ENCODE measurements at regions not wholly inside any gene's neighbourhood (a gene's known extent, or its start where the extent isn't known, plus 50 kb on each side); places are given as distances from the start of the nearest gene placed in this dataset.

- no peak for DNase-seq (ENCODE audit: low spot score)
Observed at GRCh38 chr5:98563885-98564653, 209.4 kb upstream of the RGMB start.

GRCh38 chr5:98564836-98565235 lies 208.6 kb upstream of the RGMB start:
- no peak for DNase-seq (ENCODE audit: low spot score)

- no peak for DNase-seq (ENCODE audit: low spot score)
Observed at GRCh38 chr5:98568336-98568735, 205.1 kb upstream of the RGMB start.

- DNase-seq (ENCODE audit: low spot score), result no peak
Observed at GRCh38 chr5:98569288-98569687, 204.2 kb upstream of the RGMB start.

- no peak for DNase-seq (ENCODE audit: low spot score)
Observed at GRCh38 chr5:98570010-98570409, 203.5 kb upstream of the RGMB start.

- DNase-seq (ENCODE audit: low spot score), result no peak
Observed at GRCh38 chr5:98570661-98571191, 202.7 kb upstream of the RGMB start.

GRCh38 chr5:98573834-98574320 lies 199.6 kb upstream of the RGMB start:
- no peak for DNase-seq (ENCODE audit: low spot score)

- no peak for DNase-seq (ENCODE audit: low spot score)
Observed at GRCh38 chr5:98576275-98576674, 197.2 kb upstream of the RGMB start.

- no peak for DNase-seq (ENCODE audit: low spot score)
Observed at GRCh38 chr5:98578438-98578837, 195.0 kb upstream of the RGMB start.

GRCh38 chr5:98581112-98581997 lies 192.1 kb upstream of the RGMB start:
- peak; percentile 62 for DNase-seq (ENCODE audit: low spot score)

GRCh38 chr5:98583586-98583985 lies 189.9 kb upstream of the RGMB start:
- DNase-seq (ENCODE audit: low spot score), result no peak

- no peak for DNase-seq (ENCODE audit: low spot score)
Observed at GRCh38 chr5:98585661-98586310, 187.7 kb upstream of the RGMB start.

GRCh38 chr5:98586581-98586980 lies 186.9 kb upstream of the RGMB start:
- no peak for DNase-seq (ENCODE audit: low spot score)

GRCh38 chr5:98587166-98587565 lies 186.3 kb upstream of the RGMB start:
- no peak for DNase-seq (ENCODE audit: low spot score)

GRCh38 chr5:98588215-98588614 lies 185.2 kb upstream of the RGMB start:
- DNase-seq (ENCODE audit: low spot score), result no peak

GRCh38 chr5:98593418-98593817 lies 180.0 kb upstream of the RGMB start:
- no peak for DNase-seq (ENCODE audit: low spot score)

- DNase-seq (ENCODE audit: low spot score), result no peak
Observed at GRCh38 chr5:98594098-98594497, 179.4 kb upstream of the RGMB start.

- DNase-seq (ENCODE audit: low spot score), result peak; percentile 13
Observed at GRCh38 chr5:98599016-98599415, 174.4 kb upstream of the RGMB start.

- no peak for DNase-seq (ENCODE audit: low spot score)
Observed at GRCh38 chr5:98602534-98603112, 170.8 kb upstream of the RGMB start.

GRCh38 chr5:98603456-98603855 lies 170.0 kb upstream of the RGMB start:
- no peak for DNase-seq (ENCODE audit: low spot score)

GRCh38 chr5:98604301-98604700 lies 169.2 kb upstream of the RGMB start:
- DNase-seq (ENCODE audit: low spot score), result no peak

Measured in AG20443 (cell line).